ENCODE measurements at regions not wholly inside any gene's neighbourhood (a gene's known extent, or its start where the extent isn't known, plus 50 kb on each side); places are given as distances from the start of the nearest gene placed in this dataset.

DNA sequence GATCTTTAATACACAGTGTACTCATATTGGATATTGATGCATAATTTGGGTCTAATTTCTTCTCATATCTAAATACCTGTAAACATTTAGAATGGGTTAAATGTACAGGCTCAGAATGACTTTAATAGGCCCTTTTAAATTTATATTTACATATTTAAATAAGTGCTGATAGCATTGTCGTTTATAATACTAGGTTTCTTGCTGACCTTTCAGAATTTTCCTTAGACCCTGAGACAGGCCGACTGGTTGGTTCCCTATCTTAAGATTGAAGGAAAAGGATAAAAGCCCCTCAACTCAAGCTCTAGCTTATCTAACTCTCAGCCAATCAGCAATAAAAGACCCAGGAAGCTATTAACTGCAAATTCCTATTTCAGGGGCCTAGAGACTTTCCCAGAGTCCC is 67.8 kb upstream of the HNMT start:
- TF ChIP-seq, protein P1, sequence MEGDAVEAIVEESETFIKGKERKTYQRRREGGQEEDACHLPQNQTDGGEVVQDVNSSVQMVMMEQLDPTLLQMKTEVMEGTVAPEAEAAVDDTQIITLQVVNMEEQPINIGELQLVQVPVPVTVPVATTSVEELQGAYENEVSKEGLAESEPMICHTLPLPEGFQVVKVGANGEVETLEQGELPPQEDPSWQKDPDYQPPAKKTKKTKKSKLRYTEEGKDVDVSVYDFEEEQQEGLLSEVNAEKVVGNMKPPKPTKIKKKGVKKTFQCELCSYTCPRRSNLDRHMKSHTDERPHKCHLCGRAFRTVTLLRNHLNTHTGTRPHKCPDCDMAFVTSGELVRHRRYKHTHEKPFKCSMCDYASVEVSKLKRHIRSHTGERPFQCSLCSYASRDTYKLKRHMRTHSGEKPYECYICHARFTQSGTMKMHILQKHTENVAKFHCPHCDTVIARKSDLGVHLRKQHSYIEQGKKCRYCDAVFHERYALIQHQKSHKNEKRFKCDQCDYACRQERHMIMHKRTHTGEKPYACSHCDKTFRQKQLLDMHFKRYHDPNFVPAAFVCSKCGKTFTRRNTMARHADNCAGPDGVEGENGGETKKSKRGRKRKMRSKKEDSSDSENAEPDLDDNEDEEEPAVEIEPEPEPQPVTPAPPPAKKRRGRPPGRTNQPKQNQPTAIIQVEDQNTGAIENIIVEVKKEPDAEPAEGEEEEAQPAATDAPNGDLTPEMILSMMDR (IDR thresholded peaks at IDR 0.05; ENCODE audit: borderline replicate concordance, extremely low read depth, low read length, poor library complexity, severe bottlenecking) = no peak
- no peak for TF ChIP-seq EZH2 (IDR thresholded peaks at IDR 0.05; ENCODE audit: borderline replicate concordance, low read depth, low read length, severe bottlenecking)

Data from DND-41 (cell line).